Mesodermal cell (in vitro differentiated cells): ENCODE measurements at regions not wholly inside any gene's neighbourhood (a gene's known extent, or its start where the extent isn't known, plus 50 kb on each side); places are given as distances from the start of the nearest gene placed in this dataset.

Experiments
- H3K27ac ChIP-seq: 2 replicates; pipeline ENCODE4 v1.7.0; 2013; ENCODE audit warnings: mild to moderate bottlenecking, low read depth, low read length, moderate library complexity; ENCODE audit not compliant: severe bottlenecking
- H3K36me3 ChIP-seq: 2 replicates; pipeline ENCODE4 v1.7.1; 2013; ENCODE audit warnings: mild to moderate bottlenecking, low read length, moderate library complexity; ENCODE audit not compliant: control insufficient read depth, insufficient read depth
- H3K4me1 ChIP-seq: one replicate; pipeline ENCODE4 v1.7.1; 2013; ENCODE audit warnings: mild to moderate bottlenecking, low read length; ENCODE audit not compliant: insufficient read depth, control insufficient read depth, poor library complexity, severe bottlenecking
- H3K4me3 ChIP-seq: 2 replicates; pipeline ENCODE4 v1.7.0; 2013; ENCODE audit warnings: low read length, control low read depth, mild to moderate bottlenecking; ENCODE audit not compliant: insufficient read depth, poor library complexity, severe bottlenecking; ENCODE audit errors: extremely low read depth
- H3K9me3 ChIP-seq: 2 replicates; pipeline ENCODE4 v1.7.1; 2013; ENCODE audit warnings: mild to moderate bottlenecking, low read length, moderate library complexity; ENCODE audit not compliant: control insufficient read depth
- WGBS, 2 experiments: methylation state at CpG; one replicate each; pipeline ENCODE4 v1.1.5; 2013; ENCODE audit warnings: missing lambda C conversion rate in 2 of 2; ENCODE audit not compliant: insufficient coverage in 2 of 2; 5-methylcytosine and 5-hydroxymethylcytosine counted together

GRCh38 chr11:95500466-95500865 lies 269.5 kb upstream of the SESN3 start:
- WGBS, 2 experiments = 88 to 100% methylated on average over 1 of the region's 1 CpG
- Histone ChIP-seq H3K4me1 (peaks cover 44% of the 10 kb centered on the region), H3K4me3 (no peak overlapping the region), H3K27ac (no peak overlapping the region), H3K36me3 (no peaks in the 10 kb centered on the region), H3K9me3 (no peaks in the 10 kb centered on the region)

- Histone ChIP-seq H3K4me1 (peaks cover 44% of the 10 kb centered on the region), H3K27ac (peak overlapping the region; percentile 96), H3K9me3 (no peaks in the 10 kb centered on the region), H3K4me3 (no peak overlapping the region), H3K36me3 (no peaks in the 10 kb centered on the region)
Measured at GRCh38 chr11:95499516-95500135, 268.6 kb upstream of the SESN3 start.

- 21 to 25% methylated on average over 2 of the region's 2 CpGs for WGBS, 2 experiments
- Histone ChIP-seq H3K9me3 (no peaks in the 10 kb centered on the region), H3K4me3 (no peak overlapping the region), H3K4me1 (peaks cover 44% of the 10 kb centered on the region), H3K36me3 (no peaks in the 10 kb centered on the region), H3K27ac (peak overlapping the region; percentile 96)
Measured at GRCh38 chr11:95498722-95499425, 267.9 kb upstream of the SESN3 start.

- Histone ChIP-seq H3K4me3 (no peak overlapping the region), H3K4me1 (peaks cover 44% of the 10 kb centered on the region), H3K27ac (no peak overlapping the region), H3K36me3 (no peaks in the 10 kb centered on the region), H3K9me3 (no peaks in the 10 kb centered on the region)
- 86% methylated on average over 1 of the region's 1 CpG; no CpG with 5 or more reads in 1 of the 2 experiments for WGBS, 2 experiments
Measured at GRCh38 chr11:95496901-95497300, 265.9 kb upstream of the SESN3 start.

GRCh38 chr11:95495706-95496105 lies 264.7 kb upstream of the SESN3 start:
- peaks cover 43% of the 10 kb centered on the region for H3K4me1 ChIP-seq
- peak overlapping the region; percentile 17 for H3K27ac ChIP-seq
- WGBS, 2 experiments = 60 to 100% methylated on average over 1 of the region's 4 CpGs
- no peaks in the 10 kb centered on the region for H3K36me3 ChIP-seq
- H3K4me3 ChIP-seq = no peak overlapping the region
- peaks cover under 1% of the 10 kb centered on the region for H3K9me3 ChIP-seq

GRCh38 chr11:95494856-95495255 lies 263.9 kb upstream of the SESN3 start:
- no CpG with 5 or more reads among the region's 1 CpG for WGBS, 2 experiments
- Histone ChIP-seq H3K4me3 (no peak overlapping the region), H3K27ac (no peak overlapping the region), H3K36me3 (no peaks in the 10 kb centered on the region), H3K9me3 (peaks cover 5% of the 10 kb centered on the region), H3K4me1 (peaks cover 34% of the 10 kb centered on the region)

- Histone ChIP-seq H3K4me3 (no peak overlapping the region), H3K4me1 (peaks cover 30% of the 10 kb centered on the region), H3K9me3 (peaks cover 5% of the 10 kb centered on the region), H3K36me3 (no peaks in the 10 kb centered on the region), H3K27ac (no peak overlapping the region)
- 81 to 91% methylated on average over 3 to 4 of the region's 4 CpGs for WGBS, 2 experiments
Measured at GRCh38 chr11:95494167-95494566, 263.2 kb upstream of the SESN3 start.

GRCh38 chr11:95490625-95491024 lies 259.6 kb upstream of the SESN3 start:
- no peak overlapping the region for H3K27ac ChIP-seq
- no CpG with 5 or more reads among the region's 1 CpG for WGBS, 2 experiments
- peaks cover 7% of the 10 kb centered on the region for H3K4me1 ChIP-seq
- H3K9me3 ChIP-seq = peaks cover 5% of the 10 kb centered on the region
- H3K4me3 ChIP-seq = no peak overlapping the region
- no peaks in the 10 kb centered on the region for H3K36me3 ChIP-seq

- peaks cover 5% of the 10 kb centered on the region for H3K9me3 ChIP-seq
- 50 to 60% methylated on average over 2 to 5 of the region's 5 CpGs for WGBS, 2 experiments
- no peak overlapping the region for H3K4me3 ChIP-seq
- peaks cover 10% of the 10 kb centered on the region for H3K4me1 ChIP-seq
- H3K27ac ChIP-seq = no peak overlapping the region
- H3K36me3 ChIP-seq = no peaks in the 10 kb centered on the region
Measured at GRCh38 chr11:95487938-95488337, 256.9 kb upstream of the SESN3 start.

- Histone ChIP-seq H3K27ac (no peak overlapping the region), H3K4me1 (peaks cover 10% of the 10 kb centered on the region), H3K36me3 (no peaks in the 10 kb centered on the region), H3K9me3 (peaks cover 5% of the 10 kb centered on the region), H3K4me3 (no peak overlapping the region)
- no CpG with 5 or more reads among the region's 2 CpGs for WGBS, 2 experiments
Measured at GRCh38 chr11:95487391-95487790, 256.4 kb upstream of the SESN3 start.

GRCh38 chr11:95486979-95487378 lies 256.0 kb upstream of the SESN3 start:
- H3K27ac ChIP-seq = no peak overlapping the region

More at GRCh38 chr11:95486979-95487378, 256.0 kb upstream of the SESN3 start:
- WGBS, 2 experiments = 88 to 96% methylated on average over 3 of the region's 9 CpGs
- Histone ChIP-seq H3K4me3 (no peak overlapping the region), H3K9me3 (peaks cover 5% of the 10 kb centered on the region), H3K36me3 (no peaks in the 10 kb centered on the region), H3K4me1 (peaks cover 10% of the 10 kb centered on the region)
